GM19438 (cell line): ENCODE measurements at regions not wholly inside any gene's neighbourhood (a gene's known extent, or its start where the extent isn't known, plus 50 kb on each side); places are given as distances from the start of the nearest gene placed in this dataset.

Experiments used
- ATAC-seq: cut with Tn5 transposase; IDR thresholded peaks from one replicate; pipeline ENCODE4 v1.9.1; 2021; ENCODE audit warnings: low read depth; ENCODE audit not compliant: unreplicated experiment

DNA sequence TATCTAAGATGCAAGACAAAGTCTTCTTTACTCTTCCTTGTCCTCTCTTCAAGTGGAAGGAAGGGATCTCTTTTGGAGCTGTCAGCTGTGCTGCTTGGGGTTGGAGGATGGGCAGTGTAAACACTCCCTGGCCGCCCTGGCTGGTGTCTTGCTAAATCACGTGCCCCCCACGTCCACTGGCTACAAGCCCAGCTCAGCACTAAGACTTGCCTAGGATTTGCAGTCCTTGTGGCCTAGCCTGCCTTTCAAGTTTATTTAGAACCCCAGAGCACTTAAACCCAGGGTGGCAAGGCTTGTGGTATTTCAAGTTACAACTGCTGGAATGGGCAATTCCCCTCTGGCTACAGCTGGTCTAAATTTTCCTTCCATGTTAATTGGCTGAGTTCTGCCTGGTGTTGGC lies 272.4 kb upstream of the MYO3A start:
- no peak for ATAC-seq

DNA sequence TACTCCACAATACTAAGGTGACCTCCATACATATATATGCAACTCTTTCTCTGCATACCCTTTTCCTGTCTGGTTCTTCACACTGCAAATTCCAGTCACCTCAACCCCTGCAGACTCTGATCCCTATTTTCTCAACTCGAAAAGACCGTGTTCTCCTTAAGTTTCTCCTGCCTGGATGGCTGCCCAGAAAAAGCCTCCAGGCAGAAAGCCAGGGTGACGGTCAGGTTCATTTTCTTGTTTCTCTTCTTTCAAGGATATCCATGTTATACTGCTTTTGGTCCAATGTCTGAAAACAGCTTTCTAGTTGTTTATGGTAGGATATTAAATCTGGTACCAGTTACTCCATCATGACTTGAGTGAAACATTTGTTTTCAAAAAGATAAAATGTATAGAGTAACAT lies 267.8 kb upstream of the MYO3A start:
- ATAC-seq: no peak

DNA sequence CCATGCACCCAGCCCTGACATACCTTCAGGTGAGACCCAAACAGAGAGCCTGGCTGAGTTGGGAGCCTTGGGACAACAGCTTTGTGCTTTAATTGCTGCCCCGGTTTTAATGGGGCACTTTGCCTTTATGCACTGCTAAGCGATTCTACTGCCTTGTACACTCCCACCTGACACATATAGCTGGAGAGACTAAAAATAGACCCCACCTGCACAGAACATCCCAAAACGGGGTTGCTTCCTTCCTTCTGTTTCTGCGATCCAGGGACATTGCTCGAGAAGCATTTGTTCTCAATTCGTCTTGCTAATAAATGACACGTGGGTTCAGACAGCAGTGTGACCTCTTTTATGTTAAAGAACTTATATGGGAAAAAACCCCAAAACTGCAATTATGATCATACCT lies 258.8 kb upstream of the MYO3A start:
- no peak for ATAC-seq

DNA sequence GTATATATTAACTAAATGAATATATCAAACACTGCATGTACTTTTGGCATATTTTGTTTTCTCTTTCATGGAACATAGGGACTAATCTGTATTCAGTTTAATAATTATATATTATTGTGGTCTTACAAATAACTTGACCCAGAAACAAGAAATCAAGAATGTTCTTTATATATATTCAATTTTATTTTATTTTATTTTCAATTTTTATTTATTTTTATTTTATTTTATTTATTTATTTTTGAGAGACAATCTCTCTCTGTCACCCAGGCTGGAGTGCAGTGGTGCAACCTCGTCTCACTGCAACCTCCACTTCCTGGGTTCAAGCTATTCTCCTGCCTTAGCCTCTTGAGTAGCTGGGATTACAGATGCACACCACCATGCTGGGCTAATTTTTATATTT lies 258.4 kb upstream of the MYO3A start:
- ATAC-seq: no peak

DNA sequence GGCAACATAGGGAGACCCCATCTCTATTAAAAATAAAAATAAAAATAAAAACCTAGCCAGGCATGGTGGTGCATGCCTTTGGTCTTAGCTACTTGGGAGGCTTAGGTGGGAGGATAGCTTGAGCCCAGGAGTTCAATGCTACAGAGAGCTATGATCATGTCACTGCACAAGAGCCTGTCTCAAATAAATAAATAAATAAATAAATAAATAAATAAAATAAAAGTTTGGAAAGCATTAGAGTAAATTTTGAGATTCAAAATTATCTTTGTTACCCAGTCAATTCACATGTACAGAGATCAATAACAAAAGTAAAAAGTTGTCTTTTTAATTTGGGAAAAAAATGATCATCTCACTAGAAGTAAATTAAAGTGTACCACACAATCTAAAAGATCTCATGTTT lies 255.8 kb upstream of the MYO3A start:
- no peak for ATAC-seq

DNA sequence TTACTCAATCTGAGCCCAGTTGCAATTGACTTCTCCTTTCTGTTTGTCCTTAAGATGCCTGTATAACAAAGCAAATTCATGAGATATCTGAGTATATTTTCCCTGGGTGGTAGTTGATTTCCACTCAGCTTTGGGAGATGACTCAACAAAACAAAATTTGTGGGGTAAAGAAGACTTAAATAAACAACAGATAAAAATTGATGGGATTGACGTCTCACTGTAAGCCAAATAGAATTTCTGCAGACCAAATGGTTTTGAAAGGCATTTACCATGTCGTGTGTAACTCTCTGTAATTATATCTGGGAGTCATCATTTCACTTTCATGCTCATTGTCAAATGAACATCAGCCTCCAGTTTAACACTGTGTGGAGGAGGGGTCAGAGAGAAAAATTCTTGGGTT lies 255.4 kb upstream of the MYO3A start:
- ATAC-seq: no peak

DNA sequence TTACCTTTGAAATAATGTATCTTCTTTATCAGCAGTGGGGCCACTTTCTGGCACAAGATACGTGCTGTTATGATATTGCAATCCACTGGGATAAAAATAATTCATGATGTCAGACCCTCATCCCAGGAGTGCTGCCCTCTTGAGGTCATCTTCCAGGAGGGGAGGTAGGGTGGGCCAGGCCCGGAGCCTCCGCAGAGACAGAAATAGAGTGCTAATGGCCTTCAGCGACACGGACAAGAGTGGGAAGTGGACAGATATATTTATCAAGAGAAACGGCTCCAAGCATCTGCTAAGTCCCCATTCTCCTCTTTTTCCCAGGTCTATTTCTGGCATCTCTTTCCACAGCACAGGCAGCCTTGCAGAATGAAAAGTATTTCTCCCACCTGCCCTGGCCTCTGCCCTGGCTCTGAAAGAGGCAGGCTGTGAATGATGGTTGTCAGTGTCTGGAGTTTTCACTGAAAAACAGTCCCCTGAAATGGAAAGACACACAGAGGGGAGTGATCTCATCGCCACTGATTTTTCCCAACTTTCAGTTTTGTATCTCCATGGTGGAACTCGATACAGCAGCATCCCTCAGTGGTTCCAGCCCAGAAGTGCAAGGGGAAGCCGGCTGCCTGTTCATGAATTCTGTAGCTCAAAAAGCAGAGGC lies 251.7 kb upstream of the MYO3A start:
- no peak for ATAC-seq

DNA sequence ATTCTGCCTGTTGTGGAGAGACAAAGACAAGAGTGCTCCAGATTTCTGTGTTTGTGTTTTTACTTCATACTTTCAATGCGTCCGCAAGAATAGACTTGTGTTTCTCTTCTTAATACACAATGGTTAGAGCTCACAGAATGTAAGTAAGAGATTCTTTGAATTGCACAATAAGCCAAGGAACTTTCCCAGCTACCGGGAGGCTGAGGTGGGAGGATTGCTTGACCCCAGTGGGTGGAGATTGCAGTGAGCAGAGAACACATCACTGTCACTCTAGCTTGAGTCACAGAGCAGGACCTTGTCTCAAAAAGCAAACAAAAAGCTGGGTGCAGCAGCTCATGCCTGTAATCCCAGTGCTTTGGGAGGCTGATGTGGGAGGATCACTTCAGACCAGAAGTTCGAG lies 250.7 kb upstream of the MYO3A start:
- ATAC-seq: no peak

DNA sequence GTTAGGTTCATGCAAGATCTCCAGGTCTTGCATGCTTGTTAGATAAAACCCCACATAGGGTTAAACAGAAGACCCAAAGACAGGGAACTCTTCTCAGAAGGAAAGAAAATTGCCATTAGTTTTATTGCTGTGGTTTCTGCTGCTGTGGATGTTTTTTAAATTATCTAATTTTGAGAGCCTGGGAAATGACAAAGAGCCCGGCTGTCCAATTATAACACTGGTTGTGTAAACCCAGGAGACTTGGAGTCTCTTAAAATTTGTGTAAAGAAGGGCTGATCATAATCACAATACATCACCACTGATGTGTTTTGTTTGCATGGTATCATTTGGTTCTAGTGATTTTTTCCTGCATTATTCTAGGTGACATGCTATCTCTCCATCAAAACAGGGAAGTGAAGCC lies 246.5 kb upstream of the MYO3A start:
- ATAC-seq: no peak

DNA sequence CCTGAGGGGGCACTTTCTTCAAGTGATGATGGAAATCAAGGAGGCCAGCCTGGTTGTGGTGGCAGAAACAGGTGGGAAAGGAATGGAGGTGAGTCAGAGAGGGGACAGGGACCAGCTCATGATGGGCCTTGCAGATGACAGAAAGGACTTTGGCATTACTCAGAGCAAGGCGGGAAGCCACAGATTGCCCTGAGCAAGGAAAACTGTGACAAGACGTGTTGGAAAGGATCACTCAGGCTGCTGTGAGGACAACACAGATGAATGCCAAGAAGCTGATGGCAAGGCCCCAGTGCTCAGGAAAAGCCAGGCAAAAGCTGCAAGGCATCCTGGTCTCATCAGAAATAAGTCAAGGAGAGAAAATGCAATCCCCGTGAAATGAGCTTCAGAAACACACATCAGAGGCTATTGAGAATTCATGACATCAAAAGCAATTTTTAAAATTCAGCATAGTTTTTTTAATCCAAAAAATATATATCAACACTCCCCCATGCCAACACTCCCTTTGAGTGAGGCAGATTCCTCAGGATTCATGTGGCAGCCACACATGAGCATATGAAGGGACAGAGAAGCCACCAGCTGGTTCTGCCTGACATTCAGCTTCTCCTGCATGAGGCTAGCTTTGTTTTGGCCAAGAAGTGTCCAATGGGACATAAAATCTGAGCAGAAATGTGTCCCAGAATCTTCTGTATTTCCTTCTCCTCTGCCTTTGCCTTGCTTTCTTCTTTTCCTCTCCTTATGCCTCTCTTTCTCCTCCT lies 244.5 kb upstream of the MYO3A start:
- ATAC-seq: no peak

DNA sequence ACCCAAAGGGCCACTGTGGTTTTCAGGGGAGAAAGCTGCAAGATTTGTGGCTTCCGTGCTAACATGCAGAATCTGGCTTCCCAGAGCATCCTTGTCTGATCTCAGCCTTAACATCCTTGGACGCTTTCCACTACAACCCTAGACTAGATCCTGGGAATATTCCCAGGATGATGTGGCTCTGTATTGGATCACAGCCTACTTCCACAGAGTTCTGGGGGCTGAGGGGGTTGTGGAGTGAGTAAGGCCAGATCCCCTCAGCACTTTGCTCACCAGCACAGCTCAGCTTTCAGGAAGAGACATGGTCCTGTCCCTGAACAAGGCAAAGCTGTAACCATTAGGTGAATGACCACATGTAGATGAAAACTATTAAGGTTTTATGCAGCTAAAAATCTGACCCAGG lies 241.3 kb upstream of the MYO3A start:
- no peak for ATAC-seq

DNA sequence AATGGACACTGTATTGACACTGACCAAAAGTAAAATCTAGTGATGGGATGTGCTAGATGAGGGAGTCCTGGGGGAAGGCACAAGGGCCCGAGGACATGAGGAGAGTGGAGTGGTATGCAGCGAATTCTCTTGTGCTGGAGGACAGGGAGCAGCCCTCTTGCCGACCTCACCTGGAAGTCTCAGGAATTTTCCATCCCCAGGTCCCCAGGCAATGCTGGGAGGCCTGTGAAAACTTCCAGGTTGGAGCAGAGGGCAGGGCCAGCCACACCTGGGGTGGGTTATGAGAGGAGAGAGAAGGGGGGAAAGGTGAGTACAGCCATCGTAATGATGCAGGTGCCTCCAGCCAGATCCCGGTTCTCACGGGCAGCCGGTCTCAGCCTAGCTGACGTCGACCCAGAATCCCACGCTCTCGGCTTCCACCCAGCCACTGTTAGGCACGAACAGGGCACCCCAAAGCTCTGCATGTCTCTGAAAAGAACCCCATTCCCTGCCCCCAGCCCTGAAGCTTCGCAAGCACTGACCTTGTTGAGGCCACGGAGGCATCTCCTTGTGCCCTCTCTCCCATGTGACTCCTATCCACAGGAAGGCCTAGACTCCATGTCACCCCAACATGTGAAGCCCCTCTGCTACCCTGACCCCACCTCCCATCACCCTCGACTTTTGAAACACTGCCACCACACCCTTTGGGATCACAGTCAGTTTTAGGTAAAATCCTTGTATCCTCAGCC lies 239.7 kb upstream of the MYO3A start:
- no peak for ATAC-seq

DNA sequence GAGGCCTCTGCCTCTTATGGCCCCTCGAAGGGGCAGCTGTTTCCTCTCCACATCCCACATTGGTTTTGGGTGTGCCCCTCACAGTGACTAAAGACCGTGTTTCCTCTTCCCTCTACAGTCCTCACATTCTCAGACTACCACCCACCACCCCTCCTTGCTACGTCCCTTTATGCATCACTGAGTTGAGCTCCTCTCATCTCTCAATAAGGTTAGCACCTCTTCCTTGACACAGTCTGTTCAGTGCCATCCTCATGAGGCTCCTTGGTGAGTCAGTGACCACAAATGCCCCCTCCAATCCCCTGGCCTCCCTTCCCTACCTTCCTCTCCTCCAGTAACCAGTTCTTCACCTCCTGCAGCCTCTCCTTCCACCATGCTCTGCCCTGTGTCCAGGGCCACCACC lies 239.1 kb upstream of the MYO3A start:
- ATAC-seq: no peak

DNA sequence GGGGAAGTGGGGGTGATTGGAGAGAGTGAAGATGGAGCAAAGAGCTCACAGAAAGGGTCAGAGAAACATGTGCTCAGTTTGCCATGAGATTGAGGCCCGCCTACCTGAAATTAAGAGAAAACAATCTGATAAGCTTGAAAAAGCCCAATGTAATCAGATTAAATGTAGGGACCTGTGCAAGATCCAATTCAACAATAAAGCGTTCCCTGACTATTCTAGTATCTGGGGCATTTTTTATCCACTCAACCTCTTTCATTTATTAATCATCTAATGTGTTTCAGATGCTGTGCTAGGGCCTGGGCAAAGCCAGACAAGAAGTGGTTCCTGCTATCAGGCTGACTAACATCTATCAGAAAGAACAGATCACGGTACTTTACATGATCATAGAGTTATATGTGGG lies 238.4 kb upstream of the MYO3A start:
- ATAC-seq: no peak

DNA sequence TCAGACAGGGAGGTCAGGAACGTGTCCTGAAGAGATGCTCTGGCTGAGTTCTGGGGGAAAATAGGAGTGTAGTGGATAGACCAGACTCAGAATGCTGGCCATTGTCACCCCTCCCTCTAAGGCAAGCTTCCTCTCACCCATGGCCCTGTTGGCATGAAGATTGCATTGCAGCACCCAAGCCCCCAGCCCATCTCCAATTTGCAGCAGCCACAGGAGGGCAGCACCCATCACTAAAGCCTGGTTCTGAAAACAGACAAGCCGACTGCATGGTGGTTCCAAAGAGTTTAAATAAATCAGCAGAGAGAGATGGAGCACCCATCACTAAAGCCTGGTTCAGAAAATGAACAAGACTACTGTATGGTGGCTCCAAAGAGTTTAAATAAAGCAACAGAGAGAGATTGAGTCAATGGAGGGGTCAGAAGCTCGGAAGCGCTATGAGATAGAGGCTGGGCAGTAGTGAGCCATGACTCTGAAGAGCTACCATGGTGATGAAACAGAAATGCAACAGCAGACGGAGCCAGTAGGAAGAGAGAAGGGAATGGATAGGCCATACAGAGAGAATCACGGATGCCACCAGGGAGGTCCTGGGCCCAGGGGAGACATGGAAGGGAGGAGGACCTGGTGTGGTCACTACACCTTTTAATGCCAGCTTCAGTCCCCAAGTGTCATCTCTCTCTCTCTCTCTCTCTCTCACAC lies 237.9 kb upstream of the MYO3A start:
- ATAC-seq: no peak

DNA sequence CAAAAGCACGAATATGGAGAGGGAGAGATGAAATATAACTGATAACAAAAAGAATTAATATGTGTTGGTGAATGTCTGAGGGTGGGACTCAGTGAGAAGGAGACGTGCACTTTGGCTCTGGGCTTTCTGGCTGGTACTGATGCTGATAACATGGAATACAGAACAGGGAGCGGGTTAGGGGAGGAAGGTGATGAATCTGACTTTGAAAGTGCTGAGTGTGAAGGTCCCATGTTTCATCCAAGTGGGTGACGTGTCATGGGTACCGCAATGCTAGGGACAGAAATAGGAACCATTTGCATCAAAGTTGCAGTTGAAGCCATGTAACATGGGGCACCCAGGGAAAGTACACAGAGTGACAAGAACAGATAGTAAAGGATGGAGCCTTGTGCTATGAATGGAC lies 236.6 kb upstream of the MYO3A start:
- no peak for ATAC-seq

DNA sequence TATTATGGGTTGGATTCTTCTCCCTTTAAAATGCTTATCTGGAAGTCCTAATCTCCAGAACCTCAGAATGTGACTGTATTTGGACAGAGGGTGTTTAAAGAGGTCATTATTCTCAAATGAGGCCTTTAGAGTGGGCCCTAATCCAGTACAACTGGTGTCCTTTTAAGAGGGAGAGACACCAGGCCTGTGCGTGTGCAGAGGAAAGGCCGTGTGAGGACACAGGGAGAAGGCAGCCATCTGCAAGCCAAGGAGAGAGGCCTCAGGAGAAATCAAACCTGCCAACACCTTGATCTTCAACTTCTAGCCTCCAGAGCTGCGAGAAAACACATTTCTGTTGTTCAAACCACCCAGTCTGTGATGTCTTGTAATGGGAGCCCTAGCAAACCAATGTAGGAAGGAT lies 235.4 kb upstream of the MYO3A start:
- no peak for ATAC-seq

DNA sequence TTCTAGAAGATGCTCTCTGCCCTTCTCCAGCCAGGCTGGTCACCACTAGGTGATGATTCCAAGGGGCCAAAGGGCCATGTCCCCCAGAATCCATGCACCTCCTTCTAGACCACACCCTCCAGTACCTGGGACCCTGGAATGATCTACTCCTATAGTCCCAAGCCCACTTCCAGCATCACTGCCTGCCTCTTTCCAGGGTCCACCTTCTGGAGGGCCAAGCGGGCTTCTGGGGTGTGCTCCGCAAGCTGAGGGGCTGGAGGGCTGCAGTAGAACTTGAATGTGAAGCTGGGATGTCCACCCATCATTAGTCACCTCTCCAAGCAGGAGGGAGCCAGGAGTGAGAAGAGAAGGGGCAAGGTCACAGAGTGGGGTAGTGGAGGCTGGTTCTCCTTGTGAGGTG lies 234.4 kb upstream of the MYO3A start:
- no peak for ATAC-seq

DNA sequence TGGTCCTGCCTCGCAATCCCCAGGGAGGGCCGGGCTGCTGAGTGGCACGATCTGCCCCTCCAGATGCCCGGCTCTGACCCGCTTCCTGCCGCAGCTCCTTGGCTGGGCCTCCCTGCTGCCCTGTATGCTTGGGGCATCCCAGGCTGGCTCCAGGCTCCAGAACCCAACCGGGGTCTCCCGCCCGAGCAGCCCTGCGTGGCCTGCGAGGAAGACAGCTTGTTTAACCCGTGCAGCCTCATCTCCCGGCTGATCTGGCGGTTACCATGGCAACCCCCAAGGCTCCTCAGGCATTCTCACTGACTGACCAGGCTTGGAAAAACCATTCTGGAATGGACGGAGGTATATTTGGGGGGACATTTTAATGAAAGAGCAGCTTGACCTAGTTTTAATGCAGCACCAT lies 232.4 kb upstream of the MYO3A start:
- no peak for ATAC-seq

DNA sequence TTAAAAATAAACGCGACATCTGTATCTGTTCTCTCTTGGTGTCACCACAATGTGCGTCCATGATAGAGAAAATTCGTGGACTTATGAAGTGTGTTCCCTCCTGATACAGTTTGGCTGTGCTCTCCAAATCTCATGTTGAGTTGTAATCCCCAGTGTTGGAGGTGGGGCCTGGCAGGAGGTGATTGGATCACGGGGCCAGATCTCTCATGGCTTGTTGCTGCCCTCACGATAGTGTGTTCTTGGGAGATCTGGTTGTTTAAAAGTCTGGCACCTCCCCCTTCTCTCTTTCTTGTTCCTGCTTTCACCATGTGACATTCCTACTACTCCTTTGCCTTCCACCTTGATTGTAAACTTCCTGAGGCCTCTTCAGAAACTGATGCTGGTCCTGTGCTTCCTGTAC lies 229.4 kb upstream of the MYO3A start:
- ATAC-seq: no peak

DNA sequence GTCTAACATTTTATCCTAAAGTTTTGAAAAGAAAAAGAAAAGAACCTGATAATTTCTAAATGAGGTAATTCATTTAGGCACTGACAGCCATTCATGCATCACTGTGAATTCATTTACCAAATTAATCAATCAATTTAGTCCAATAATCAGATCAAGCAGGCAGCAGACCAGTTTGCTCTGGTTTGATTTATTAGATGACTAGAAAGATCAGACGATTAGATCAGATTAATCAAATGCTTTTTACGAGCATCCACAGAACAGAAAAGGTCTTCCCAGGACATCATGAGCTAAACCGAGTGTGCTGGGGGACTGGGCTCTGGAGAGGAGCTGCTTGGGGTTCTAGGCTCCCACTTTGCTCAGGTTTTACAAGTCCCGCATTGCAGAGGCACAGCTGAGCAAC lies 226.5 kb upstream of the MYO3A start:
- ATAC-seq: no peak
